GM19035 (cell line): ENCODE measurements at regions not wholly inside any gene's neighbourhood (a gene's known extent, or its start where the extent isn't known, plus 50 kb on each side); places are given as distances from the start of the nearest gene placed in this dataset.
"Not testable (repeated sequence)": the region's sequence is repeated elsewhere in the genome, so short reads cannot be mapped to it uniquely, and the experiment has no call there.

ENCODE experiments used
- ATAC-seq: cut with Tn5 transposase; IDR thresholded peaks from one replicate; pipeline ENCODE4 v1.9.1; 2021; ENCODE audit not compliant: unreplicated experiment

GRCh38 chr1:208684192-208684591 is 440.0 kb upstream of the PLXNA2 start:
- ATAC-seq = no peak

- ATAC-seq = no peak
These were observed 442.4 kb upstream of the PLXNA2 start for GRCh38 chr1:208686592-208686991.

- ATAC-seq = no peak
These were observed 444.6 kb upstream of the PLXNA2 start for GRCh38 chr1:208688656-208689315.

- ATAC-seq = no peak
These were observed 446.8 kb upstream of the PLXNA2 start for GRCh38 chr1:208691012-208691411.

GRCh38 chr1:208709981-208710380 is 465.8 kb upstream of the PLXNA2 start:
- no peak for ATAC-seq

- ATAC-seq = no peak
These were observed 470.1 kb upstream of the PLXNA2 start for GRCh38 chr1:208714323-208714722.

GRCh38 chr1:208717525-208717924 is 473.3 kb upstream of the PLXNA2 start:
- no peak for ATAC-seq

GRCh38 chr1:208722592-208722991 is 478.4 kb upstream of the PLXNA2 start:
- ATAC-seq = no peak

- ATAC-seq = no peak
These were observed 479.9 kb upstream of the PLXNA2 start for GRCh38 chr1:208724079-208724478.

- ATAC-seq = no peak
These were observed 484.6 kb upstream of the PLXNA2 start for GRCh38 chr1:208728815-208729214.

GRCh38 chr1:208731981-208732821 is 488.0 kb upstream of the PLXNA2 start:
- ATAC-seq = peak; percentile 93

- no peak for ATAC-seq
These were observed 493.0 kb upstream of the PLXNA2 start for GRCh38 chr1:208737161-208737560.

GRCh38 chr1:208737922-208738321 is 493.7 kb upstream of the PLXNA2 start:
- peak; percentile 89 for ATAC-seq

GRCh38 chr1:208739636-208740035 is 495.5 kb upstream of the PLXNA2 start:
- ATAC-seq = not testable (repeated sequence)

- no peak for ATAC-seq
These were observed 497.1 kb upstream of the PLXNA2 start for GRCh38 chr1:208741296-208741695.

- no peak for ATAC-seq
These were observed 499.2 kb upstream of the PLXNA2 start for GRCh38 chr1:208743361-208743760.

- ATAC-seq = no peak
These were observed 503.8 kb upstream of the PLXNA2 start for GRCh38 chr1:208747979-208748378.

- no peak for ATAC-seq
These were observed 504.4 kb upstream of the PLXNA2 start for GRCh38 chr1:208748387-208749165.

- no peak for ATAC-seq
These were observed 512.3 kb upstream of the PLXNA2 start for GRCh38 chr1:208756339-208756981.

GRCh38 chr1:208757846-208758245 is 513.7 kb upstream of the PLXNA2 start:
- ATAC-seq = no peak

- ATAC-seq = no peak
These were observed 515.1 kb upstream of the PLXNA2 start for GRCh38 chr1:208759255-208759654.
